HG03045 (cell line): ENCODE measurements at regions not wholly inside any gene's neighbourhood (a gene's known extent, or its start where the extent isn't known, plus 50 kb on each side); places are given as distances from the start of the nearest gene placed in this dataset.

Experiments
- ATAC-seq: cut with Tn5 transposase; IDR thresholded peaks from one replicate; pipeline ENCODE4 v1.9.1; 2021; ENCODE audit warnings: mild to moderate bottlenecking, moderate library complexity; ENCODE audit not compliant: unreplicated experiment

- ATAC-seq: no peak
Observed at GRCh38 chr13:99053636-99054233, 75.9 kb upstream of the DOCK9 start.

- no peak for ATAC-seq
Observed at GRCh38 chr13:99055281-99055680, 77.4 kb upstream of the DOCK9 start.

- ATAC-seq: no peak
Observed at GRCh38 chr13:99055735-99056134, 77.9 kb upstream of the DOCK9 start.

- no peak for ATAC-seq
Observed at GRCh38 chr13:99056381-99057014, 78.6 kb upstream of the DOCK9 start.

- no peak for ATAC-seq
Observed at GRCh38 chr13:99057310-99057975, 79.6 kb upstream of the DOCK9 start.

GRCh38 chr13:99058527-99059495 is 80.9 kb upstream of the DOCK9 start:
- no peak for ATAC-seq

- ATAC-seq: no peak
Observed at GRCh38 chr13:99059498-99060075, 81.7 kb upstream of the DOCK9 start.

- no peak for ATAC-seq
Observed at GRCh38 chr13:99061411-99061810, 83.5 kb upstream of the DOCK9 start.

- ATAC-seq: no peak
Observed at GRCh38 chr13:99062593-99062992, 84.7 kb upstream of the DOCK9 start.

GRCh38 chr13:99063178-99063577 is 85.3 kb upstream of the DOCK9 start:
- no peak for ATAC-seq

GRCh38 chr13:99063952-99064351 is 86.1 kb upstream of the DOCK9 start:
- ATAC-seq: peak; percentile 55

- ATAC-seq: no peak
Observed at GRCh38 chr13:99064624-99065234, 86.9 kb upstream of the DOCK9 start.

- no peak for ATAC-seq
Observed at GRCh38 chr13:99065235-99066015, 87.6 kb upstream of the DOCK9 start.

GRCh38 chr13:99066219-99066618 is 88.4 kb upstream of the DOCK9 start:
- ATAC-seq: no peak

- no peak for ATAC-seq
Observed at GRCh38 chr13:99067159-99067985, 89.5 kb upstream of the DOCK9 start.

- ATAC-seq: no peak
Observed at GRCh38 chr13:99071211-99071610, 93.3 kb upstream of the DOCK9 start.

GRCh38 chr13:99071666-99072065 is 93.8 kb upstream of the DOCK9 start:
- ATAC-seq: no peak

- ATAC-seq: no peak
Observed at GRCh38 chr13:99072356-99072755, 94.5 kb upstream of the DOCK9 start.

GRCh38 chr13:99072941-99073340 is 95.1 kb upstream of the DOCK9 start:
- ATAC-seq: no peak
